GM12874 (cell line): ENCODE measurements at regions not wholly inside any gene's neighbourhood (a gene's known extent, or its start where the extent isn't known, plus 50 kb on each side); places are given as distances from the start of the nearest gene placed in this dataset.

Source experiments
- CTCF ChIP-seq: IDR thresholded peaks from 2 replicates; pipeline ENCODE4 v1.5.1; 2011; ENCODE audit warnings: low read depth, mild to moderate bottlenecking, control low read depth, low read length, moderate library complexity; ENCODE audit not compliant: insufficient read depth

GRCh38 chr11:41714101-41714500, 254.6 kb upstream of the LRRC4C start:
- TF ChIP-seq CTCF, result no peak

GRCh38 chr11:41716862-41717261, 257.4 kb upstream of the LRRC4C start:
- no peak for TF ChIP-seq CTCF

- TF ChIP-seq CTCF, result no peak
These were observed 261.3 kb upstream of the LRRC4C start for GRCh38 chr11:41720761-41721160.

GRCh38 chr11:41775296-41775695, 315.8 kb upstream of the LRRC4C start:
- TF ChIP-seq CTCF, result no peak

- TF ChIP-seq CTCF, result no peak
These were observed 320.0 kb upstream of the LRRC4C start for GRCh38 chr11:41779401-41779960.

GRCh38 chr11:41781441-41781840, 322.0 kb upstream of the LRRC4C start:
- no peak for TF ChIP-seq CTCF

GRCh38 chr11:41784513-41785335, 325.3 kb upstream of the LRRC4C start:
- no peak for TF ChIP-seq CTCF
